ENCODE measurements at regions not wholly inside any gene's neighbourhood (a gene's known extent, or its start where the extent isn't known, plus 50 kb on each side); places are given as distances from the start of the nearest gene placed in this dataset.

DNA sequence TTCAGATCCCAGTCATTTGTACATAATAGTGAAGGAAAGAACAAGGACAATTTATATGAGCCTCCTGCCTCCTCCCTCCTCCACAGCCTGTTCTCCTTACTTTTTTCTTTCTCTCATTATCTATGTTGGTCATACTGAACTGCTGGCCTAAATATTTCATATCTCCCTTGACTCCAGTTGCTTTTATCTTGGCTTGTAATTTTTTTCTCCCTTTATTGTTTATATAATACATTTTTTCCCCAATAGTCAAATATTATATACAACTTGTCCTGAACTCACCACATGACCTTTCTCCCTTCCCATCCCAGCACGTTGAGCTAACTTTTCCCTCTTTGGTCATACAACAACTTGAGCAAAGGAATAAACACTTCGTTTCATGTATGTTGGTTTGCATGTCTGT is 752.1 kb downstream of the LTN1 start:
- DNase-seq (ENCODE audit: low read depth, low spot score) (no peak), ATAC-seq (no peak)
- no peak overlapping the region for H3K27ac ChIP-seq (ENCODE audit: low read length)
- ChIA-PET POLR2A (no interaction called here), CTCF (no interaction called here)
- H3K4me3 ChIP-seq (ENCODE audit: low read depth in 2 of 2, low read length in 2 of 2): no peak overlapping the region
- no peak for TF ChIP-seq SIN3A (IDR thresholded peaks at IDR 0.05; ENCODE audit: borderline replicate concordance, insufficient read depth, low read depth, low read length)
- no peak for TF ChIP-seq TCF7L2 (IDR thresholded peaks at IDR 0.05; ENCODE audit: low read depth, low read length)
- TF ChIP-seq POLR2AphosphoS5 (IDR thresholded peaks at IDR 0.05; ENCODE audit: low read depth, low read length): no peak
- TF ChIP-seq, protein P1, sequence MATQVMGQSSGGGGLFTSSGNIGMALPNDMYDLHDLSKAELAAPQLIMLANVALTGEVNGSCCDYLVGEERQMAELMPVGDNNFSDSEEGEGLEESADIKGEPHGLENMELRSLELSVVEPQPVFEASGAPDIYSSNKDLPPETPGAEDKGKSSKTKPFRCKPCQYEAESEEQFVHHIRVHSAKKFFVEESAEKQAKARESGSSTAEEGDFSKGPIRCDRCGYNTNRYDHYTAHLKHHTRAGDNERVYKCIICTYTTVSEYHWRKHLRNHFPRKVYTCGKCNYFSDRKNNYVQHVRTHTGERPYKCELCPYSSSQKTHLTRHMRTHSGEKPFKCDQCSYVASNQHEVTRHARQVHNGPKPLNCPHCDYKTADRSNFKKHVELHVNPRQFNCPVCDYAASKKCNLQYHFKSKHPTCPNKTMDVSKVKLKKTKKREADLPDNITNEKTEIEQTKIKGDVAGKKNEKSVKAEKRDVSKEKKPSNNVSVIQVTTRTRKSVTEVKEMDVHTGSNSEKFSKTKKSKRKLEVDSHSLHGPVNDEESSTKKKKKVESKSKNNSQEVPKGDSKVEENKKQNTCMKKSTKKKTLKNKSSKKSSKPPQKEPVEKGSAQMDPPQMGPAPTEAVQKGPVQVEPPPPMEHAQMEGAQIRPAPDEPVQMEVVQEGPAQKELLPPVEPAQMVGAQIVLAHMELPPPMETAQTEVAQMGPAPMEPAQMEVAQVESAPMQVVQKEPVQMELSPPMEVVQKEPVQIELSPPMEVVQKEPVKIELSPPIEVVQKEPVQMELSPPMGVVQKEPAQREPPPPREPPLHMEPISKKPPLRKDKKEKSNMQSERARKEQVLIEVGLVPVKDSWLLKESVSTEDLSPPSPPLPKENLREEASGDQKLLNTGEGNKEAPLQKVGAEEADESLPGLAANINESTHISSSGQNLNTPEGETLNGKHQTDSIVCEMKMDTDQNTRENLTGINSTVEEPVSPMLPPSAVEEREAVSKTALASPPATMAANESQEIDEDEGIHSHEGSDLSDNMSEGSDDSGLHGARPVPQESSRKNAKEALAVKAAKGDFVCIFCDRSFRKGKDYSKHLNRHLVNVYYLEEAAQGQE (IDR thresholded peaks at IDR 0.05; ENCODE audit: insufficient read depth in 1 of 2, low read depth in 2 of 2, low read length in 1 of 2): no peak
- TF ChIP-seq, protein P2, sequence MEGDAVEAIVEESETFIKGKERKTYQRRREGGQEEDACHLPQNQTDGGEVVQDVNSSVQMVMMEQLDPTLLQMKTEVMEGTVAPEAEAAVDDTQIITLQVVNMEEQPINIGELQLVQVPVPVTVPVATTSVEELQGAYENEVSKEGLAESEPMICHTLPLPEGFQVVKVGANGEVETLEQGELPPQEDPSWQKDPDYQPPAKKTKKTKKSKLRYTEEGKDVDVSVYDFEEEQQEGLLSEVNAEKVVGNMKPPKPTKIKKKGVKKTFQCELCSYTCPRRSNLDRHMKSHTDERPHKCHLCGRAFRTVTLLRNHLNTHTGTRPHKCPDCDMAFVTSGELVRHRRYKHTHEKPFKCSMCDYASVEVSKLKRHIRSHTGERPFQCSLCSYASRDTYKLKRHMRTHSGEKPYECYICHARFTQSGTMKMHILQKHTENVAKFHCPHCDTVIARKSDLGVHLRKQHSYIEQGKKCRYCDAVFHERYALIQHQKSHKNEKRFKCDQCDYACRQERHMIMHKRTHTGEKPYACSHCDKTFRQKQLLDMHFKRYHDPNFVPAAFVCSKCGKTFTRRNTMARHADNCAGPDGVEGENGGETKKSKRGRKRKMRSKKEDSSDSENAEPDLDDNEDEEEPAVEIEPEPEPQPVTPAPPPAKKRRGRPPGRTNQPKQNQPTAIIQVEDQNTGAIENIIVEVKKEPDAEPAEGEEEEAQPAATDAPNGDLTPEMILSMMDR (IDR thresholded peaks at IDR 0.05): no peak
- intact Hi-C loops (cut with micrococcal nuclease; ENCODE audit: unreplicated experiment) (no loop called here), in situ Hi-C loops (cut with HindIII; ENCODE audit: low pct_unique_long_range_greater_than_20kb, low sequenced_read_pairs) (no loop called here)
- H3K36me3 ChIP-seq (ENCODE audit: control insufficient read depth, insufficient read depth, low read length): no peaks in the 10 kb centered on the region
- H3K9me3 ChIP-seq (ENCODE audit: control insufficient read depth, insufficient read depth, low read depth, low read length): no peaks in the 10 kb centered on the region
- no peaks in the 10 kb centered on the region for H3K4me1 ChIP-seq (ENCODE audit: control insufficient read depth, insufficient read depth, low read length)
- no peaks in the 10 kb centered on the region for H3K27me3 ChIP-seq (ENCODE audit: control insufficient read depth, insufficient read depth, low read length)
- BruUV-seq (replicated peaks): no TSS peak

DNA sequence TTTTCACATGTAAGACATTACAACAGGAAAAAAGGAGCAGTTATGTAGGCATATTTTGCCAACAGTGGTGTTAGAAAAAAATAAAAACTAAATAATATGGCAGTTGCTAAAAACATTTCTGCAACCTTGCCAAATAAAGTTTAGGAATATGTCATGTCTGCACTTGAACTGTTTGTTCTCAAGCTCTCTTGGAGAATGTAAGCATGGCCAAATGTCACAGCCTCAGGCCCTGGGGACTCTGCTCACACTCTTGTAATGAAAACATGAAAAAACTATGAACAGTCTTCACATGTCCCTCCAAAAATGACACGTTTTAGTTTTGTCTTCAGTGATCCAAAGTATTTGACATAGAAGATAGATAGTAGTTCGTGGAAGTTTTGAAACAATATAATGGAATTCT is 753.3 kb downstream of the LTN1 start:
- BruUV-seq (replicated peaks): no TSS peak
- intact Hi-C loops (cut with micrococcal nuclease; ENCODE audit: unreplicated experiment): no loop called here
- H3K9me3 ChIP-seq (ENCODE audit: control insufficient read depth, insufficient read depth, low read depth, low read length): no peaks in the 10 kb centered on the region
- H3K4me1 ChIP-seq (ENCODE audit: control insufficient read depth, insufficient read depth, low read length): no peaks in the 10 kb centered on the region
- TF ChIP-seq, protein P2 (IDR thresholded peaks at IDR 0.05): no peak
- TF ChIP-seq POLR2AphosphoS5 (IDR thresholded peaks at IDR 0.05; ENCODE audit: low read depth, low read length) (no peak), TCF7L2 (IDR thresholded peaks at IDR 0.05; ENCODE audit: low read depth, low read length) (no peak), SIN3A (IDR thresholded peaks at IDR 0.05; ENCODE audit: borderline replicate concordance, insufficient read depth, low read depth, low read length) (no peak)
- TF ChIP-seq, protein P1 (IDR thresholded peaks at IDR 0.05; ENCODE audit: insufficient read depth in 1 of 2, low read depth in 2 of 2, low read length in 1 of 2): no peak
- ChIA-PET CTCF (no interaction called here), POLR2A (no interaction called here)
- DNase-seq (ENCODE audit: low read depth, low spot score): no peak
- H3K27ac ChIP-seq (ENCODE audit: low read length): no peak overlapping the region
- no peak for ATAC-seq
- in situ Hi-C loops (cut with HindIII; ENCODE audit: low pct_unique_long_range_greater_than_20kb, low sequenced_read_pairs): no loop called here
- no peaks in the 10 kb centered on the region for H3K27me3 ChIP-seq (ENCODE audit: control insufficient read depth, insufficient read depth, low read length)
- no peak overlapping the region for H3K4me3 ChIP-seq (ENCODE audit: low read depth in 2 of 2, low read length in 2 of 2)
- no peaks in the 10 kb centered on the region for H3K36me3 ChIP-seq (ENCODE audit: control insufficient read depth, insufficient read depth, low read length)
